A673 (cell line): ENCODE measurements at regions not wholly inside any gene's neighbourhood (a gene's known extent, or its start where the extent isn't known, plus 50 kb on each side); places are given as distances from the start of the nearest gene placed in this dataset.

Experiments used
- BruUV-seq: library from RNA; stranded (reverse); fragments of 400-500 nt; replicated peaks from 2 replicates; lab custom pipeline; 2021; lab: Mats Ljungman, UMichigan
- CTCF ChIA-PET: fragments of 300-600 bp; sonication (Branson Sonifier 250); formaldehyde crosslinking; loops from one replicate; lab custom pipeline; 2022; ENCODE audit warnings: antibody characterized with exemption; lab: Charles Lee
- POLR2A ChIA-PET: fragments of 300-600 bp; sonication (Branson Sonifier 250); formaldehyde crosslinking; loops from one replicate; lab custom pipeline; 2022; ENCODE audit warnings: antibody characterized with exemption; ENCODE audit not compliant: low non-redundant PET; lab: Charles Lee
- DNase-seq: peaks from one replicate; pipeline ENCODE4 v3.0.0-alpha.2; 2015; ENCODE audit warnings: low spot score
- H3K27ac ChIP-seq: fragments of 200-600 bp; sonication (generic); 2 replicates; pipeline ENCODE4 v1.5.1; 2016; ENCODE audit warnings: mixed run types, low read depth, mild to moderate bottlenecking, mixed read lengths, antibody characterized with exemption, low read length; ENCODE audit not compliant: poor library complexity, severe bottlenecking
- H3K27me3 ChIP-seq: fragments of 200-600 bp; sonication (generic); replicated peaks from 2 replicates; pipeline ENCODE4 v1.6.1; 2017; ENCODE audit warnings: mixed run types, low read depth, mild to moderate bottlenecking, mixed read lengths, antibody characterized with exemption, low read length; ENCODE audit not compliant: insufficient read depth, poor library complexity
- H3K36me3 ChIP-seq: fragments of 200-600 bp; sonication (generic); 2 replicates; pipeline ENCODE4 v1.6.1; 2016; ENCODE audit warnings: mixed run types, mild to moderate bottlenecking, mixed read lengths, antibody characterized with exemption, low read length; ENCODE audit not compliant: insufficient read depth, poor library complexity, severe bottlenecking
- H3K4me1 ChIP-seq: fragments of 200-600 bp; sonication (generic); 2 replicates; pipeline ENCODE4 v1.6.1; 2017; ENCODE audit warnings: mixed run types, mild to moderate bottlenecking, mixed read lengths, antibody characterized with exemption, low read length; ENCODE audit not compliant: insufficient read depth, poor library complexity, severe bottlenecking
- H3K4me3 ChIP-seq: fragments of 200-600 bp; sonication (generic); 2 replicates; pipeline ENCODE4 v1.5.1; 2016; ENCODE audit warnings: low read depth, mixed run types, mild to moderate bottlenecking, mixed read lengths, low read length; ENCODE audit not compliant: poor library complexity, severe bottlenecking
- H3K9me3 ChIP-seq: fragments of 200-600 bp; sonication (generic); 2 replicates; pipeline ENCODE4 v1.6.1; 2016; ENCODE audit warnings: mixed run types, low read depth, mild to moderate bottlenecking, mixed read lengths, antibody characterized with exemption, low read length; ENCODE audit not compliant: poor library complexity, severe bottlenecking
- EZH2 ChIP-seq: fragments of 200-600 bp; sonication (generic); IDR thresholded peaks from 2 replicates; pipeline ENCODE4 v1.6.1; 2017; ENCODE audit warnings: borderline replicate concordance, low read depth, mild to moderate bottlenecking, mixed read lengths, antibody characterized with exemption, low read length; ENCODE audit not compliant: poor library complexity, severe bottlenecking
- intact Hi-C: fragments of 100-400 bp; cut with micrococcal nuclease; formaldehyde crosslinking; loops from one replicate; pipeline ENCODE4 v1.10.0; 2022; ENCODE audit not compliant: unreplicated experiment
- TF ChIP-seq, protein P1 (sequence below): fragments of 300-800, 200-600 bp; sonication (generic); conservative IDR thresholded peaks from 2 replicates; pipeline ENCODE4 v1.5.1; 2017; ENCODE audit warnings: low read depth, mild to moderate bottlenecking, antibody characterized with exemption, low read length, moderate library complexity, mixed read lengths

- Histone ChIP-seq H3K9me3 (no peaks in the 10 kb centered on the region), H3K36me3 (no peaks in the 10 kb centered on the region), H3K4me1 (peaks cover 7% of the 10 kb centered on the region), H3K4me3 (no peak overlapping the region), H3K27ac (peak overlapping the region; percentile 18), H3K27me3 (no peaks in the 10 kb centered on the region)
- DNase-seq, result peak; percentile 51
- CTCF ChIA-PET, result no interaction called here
- intact Hi-C loops, result no loop called here
- no TSS peak for BruUV-seq
- TF ChIP-seq, protein P1, sequence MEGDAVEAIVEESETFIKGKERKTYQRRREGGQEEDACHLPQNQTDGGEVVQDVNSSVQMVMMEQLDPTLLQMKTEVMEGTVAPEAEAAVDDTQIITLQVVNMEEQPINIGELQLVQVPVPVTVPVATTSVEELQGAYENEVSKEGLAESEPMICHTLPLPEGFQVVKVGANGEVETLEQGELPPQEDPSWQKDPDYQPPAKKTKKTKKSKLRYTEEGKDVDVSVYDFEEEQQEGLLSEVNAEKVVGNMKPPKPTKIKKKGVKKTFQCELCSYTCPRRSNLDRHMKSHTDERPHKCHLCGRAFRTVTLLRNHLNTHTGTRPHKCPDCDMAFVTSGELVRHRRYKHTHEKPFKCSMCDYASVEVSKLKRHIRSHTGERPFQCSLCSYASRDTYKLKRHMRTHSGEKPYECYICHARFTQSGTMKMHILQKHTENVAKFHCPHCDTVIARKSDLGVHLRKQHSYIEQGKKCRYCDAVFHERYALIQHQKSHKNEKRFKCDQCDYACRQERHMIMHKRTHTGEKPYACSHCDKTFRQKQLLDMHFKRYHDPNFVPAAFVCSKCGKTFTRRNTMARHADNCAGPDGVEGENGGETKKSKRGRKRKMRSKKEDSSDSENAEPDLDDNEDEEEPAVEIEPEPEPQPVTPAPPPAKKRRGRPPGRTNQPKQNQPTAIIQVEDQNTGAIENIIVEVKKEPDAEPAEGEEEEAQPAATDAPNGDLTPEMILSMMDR, result no peak
- no peak for TF ChIP-seq EZH2
- POLR2A ChIA-PET, result no interaction called here
These were observed 197.9 kb upstream of the GRIK2 start for GRCh38 chr6:101195588-101195987.

- Histone ChIP-seq H3K4me3 (no peak overlapping the region), H3K9me3 (no peaks in the 10 kb centered on the region), H3K27me3 (no peaks in the 10 kb centered on the region), H3K36me3 (no peaks in the 10 kb centered on the region), H3K4me1 (peaks cover 7% of the 10 kb centered on the region), H3K27ac (no peak overlapping the region)
- POLR2A ChIA-PET, result no interaction called here
- CTCF ChIA-PET, result no interaction called here
- no peak for DNase-seq
- TF ChIP-seq, protein P1, result no peak
- TF ChIP-seq EZH2, result no peak
- BruUV-seq, result no TSS peak
- intact Hi-C loops, result no loop called here
These were observed 194.1 kb upstream of the GRIK2 start for GRCh38 chr6:101199441-101199840.

DNA sequence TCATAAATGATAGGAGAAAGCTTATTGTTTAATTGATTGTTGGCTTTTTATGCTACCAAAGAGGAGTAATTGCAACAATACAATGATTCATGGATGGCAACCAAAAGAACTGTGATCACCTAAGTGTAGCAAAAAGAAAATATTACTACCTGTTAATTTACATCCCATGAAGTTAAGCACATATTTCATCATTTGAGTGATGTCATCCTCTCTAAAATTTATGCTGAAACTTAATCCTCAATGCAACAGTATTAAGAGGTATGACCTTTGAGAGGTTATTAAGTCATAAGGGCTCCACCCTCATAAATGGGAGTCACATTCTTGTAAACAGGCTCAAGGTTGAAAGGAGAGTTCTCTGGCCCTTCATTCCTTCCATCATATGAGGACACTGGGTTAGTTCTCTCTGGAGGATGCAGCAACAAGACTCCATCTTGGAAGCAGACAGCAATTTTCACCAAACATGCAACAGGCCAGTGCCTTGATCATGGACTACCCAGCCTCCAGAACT is 190.6 kb upstream of the GRIK2 start:
- TF ChIP-seq, protein P1, result no peak
- TF ChIP-seq EZH2, result no peak
- BruUV-seq, result no TSS peak
- H3K27ac ChIP-seq, result no peak overlapping the region
- H3K4me3 ChIP-seq, result no peak overlapping the region
- intact Hi-C loops, result no loop called here
- no peaks in the 10 kb centered on the region for H3K9me3 ChIP-seq
- H3K27me3 ChIP-seq, result no peaks in the 10 kb centered on the region
- ChIA-PET CTCF (no interaction called here), POLR2A (no interaction called here)
- H3K4me1 ChIP-seq, result no peaks in the 10 kb centered on the region
- no peaks in the 10 kb centered on the region for H3K36me3 ChIP-seq
- no peak for DNase-seq
